HG03460 (cell line): ENCODE measurements at regions not wholly inside any gene's neighbourhood (a gene's known extent, or its start where the extent isn't known, plus 50 kb on each side); places are given as distances from the start of the nearest gene placed in this dataset.

ENCODE experiments used
- ATAC-seq: cut with Tn5 transposase; IDR thresholded peaks from one replicate; pipeline ENCODE4 v1.9.1; 2021; ENCODE audit not compliant: unreplicated experiment

DNA sequence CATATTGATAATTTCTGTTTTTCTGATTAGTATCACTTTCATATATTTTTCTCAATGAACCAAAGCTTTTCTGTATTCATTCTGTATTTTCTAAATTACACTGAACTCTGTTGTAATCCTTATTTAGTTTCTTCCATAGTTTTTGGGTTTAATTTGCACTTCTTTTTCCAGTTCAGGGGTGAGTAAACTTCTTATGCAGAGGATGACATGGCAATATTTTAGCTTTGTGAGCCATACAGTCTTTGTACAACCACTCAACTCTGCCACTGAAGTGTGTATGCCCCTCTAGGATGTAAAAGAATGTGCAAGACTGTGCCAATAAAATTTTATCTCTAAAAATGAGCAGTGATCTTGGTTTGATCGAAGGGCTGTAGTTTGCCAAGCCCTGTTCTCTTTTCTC is 239.0 kb upstream of the CITED2 start:
- no peak for ATAC-seq

DNA sequence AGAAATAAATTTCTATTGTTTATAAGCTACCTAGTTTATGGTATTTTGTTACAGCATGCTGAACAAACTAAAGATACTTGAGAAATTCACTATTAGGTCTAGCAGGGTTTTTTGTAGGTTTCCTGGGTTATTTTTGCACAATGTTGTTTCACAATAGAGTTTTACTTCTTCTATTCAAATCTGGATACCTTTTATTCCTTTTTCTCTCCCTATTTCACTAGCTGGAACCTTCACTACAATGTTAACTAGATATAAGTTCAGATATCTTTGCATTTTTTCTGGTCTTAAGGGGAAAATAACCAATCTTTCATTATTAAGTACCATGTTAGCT is 237.7 kb upstream of the CITED2 start:
- no peak for ATAC-seq

DNA sequence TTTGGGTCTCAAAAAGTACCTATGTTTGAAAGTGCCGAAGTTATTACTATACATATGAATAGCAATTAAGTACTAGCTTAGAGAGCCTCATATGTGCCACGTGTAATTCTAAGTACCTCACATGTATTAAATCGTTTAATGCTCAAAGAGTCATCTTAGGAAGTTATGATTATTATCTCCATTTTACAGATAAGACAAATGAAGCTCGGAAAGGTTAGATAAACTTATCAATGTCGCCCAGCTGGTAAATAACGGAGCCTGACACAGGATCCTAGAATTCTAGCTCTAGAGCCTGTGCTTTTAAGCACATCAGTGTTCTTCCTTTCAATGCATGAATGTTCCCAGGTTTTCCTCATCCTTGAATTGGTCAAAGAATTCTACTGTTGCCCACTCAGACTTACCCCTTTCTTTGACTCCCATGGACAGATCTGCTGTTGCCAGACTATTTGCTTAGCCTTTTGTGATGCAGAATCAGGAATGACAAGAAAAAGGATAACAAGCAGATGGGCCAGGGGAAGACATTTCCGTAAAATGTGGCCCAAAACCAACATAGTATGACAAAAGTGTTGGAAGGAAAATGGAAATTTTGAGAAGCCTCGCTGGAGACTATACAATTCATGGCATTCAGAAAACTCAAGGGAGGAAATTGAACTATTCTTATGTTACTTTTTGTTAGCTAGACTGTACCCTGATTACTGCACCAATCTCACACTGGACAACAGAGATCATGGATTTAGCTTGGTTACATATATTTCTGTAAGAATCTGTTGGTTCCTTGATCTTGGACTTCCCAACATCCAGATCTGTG is 237.1 kb upstream of the CITED2 start:
- no peak for ATAC-seq

DNA sequence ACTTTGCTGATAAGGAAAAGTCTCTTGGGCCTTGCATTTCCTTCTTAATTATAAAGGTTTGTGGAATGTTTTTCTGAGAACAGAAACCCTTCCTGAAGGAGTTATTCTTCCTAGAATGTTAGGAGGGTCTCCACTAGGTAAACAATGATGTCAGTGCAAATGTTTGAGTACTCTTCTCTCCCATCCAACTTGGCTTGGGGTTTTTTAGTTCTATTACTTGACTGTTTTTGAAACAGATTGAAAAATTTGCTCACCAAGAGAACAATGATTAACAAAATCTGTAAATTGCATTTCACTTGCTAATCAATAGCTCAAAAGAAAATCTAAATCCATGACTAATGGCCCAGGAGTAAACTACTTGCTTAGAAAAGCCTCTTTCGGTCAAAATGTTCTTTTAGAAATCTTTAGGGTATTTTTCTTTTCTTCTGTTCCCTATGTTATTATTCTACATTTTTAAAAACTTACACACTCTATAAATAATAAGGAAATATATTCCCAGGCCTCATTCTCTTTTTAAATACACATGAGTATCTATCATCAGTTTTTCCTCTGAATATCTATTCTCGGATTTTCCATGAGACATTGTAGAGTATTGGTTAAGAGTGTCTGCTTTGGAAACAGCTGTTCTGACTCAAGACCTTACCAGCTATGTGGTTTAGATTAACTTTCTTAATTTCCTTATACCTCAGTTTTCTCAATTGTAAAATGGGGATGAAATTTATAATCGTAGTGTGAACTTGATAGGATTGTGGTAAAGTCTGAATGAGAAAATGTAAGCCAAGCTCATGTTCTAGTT is 234.2 kb upstream of the CITED2 start:
- ATAC-seq = no peak

DNA sequence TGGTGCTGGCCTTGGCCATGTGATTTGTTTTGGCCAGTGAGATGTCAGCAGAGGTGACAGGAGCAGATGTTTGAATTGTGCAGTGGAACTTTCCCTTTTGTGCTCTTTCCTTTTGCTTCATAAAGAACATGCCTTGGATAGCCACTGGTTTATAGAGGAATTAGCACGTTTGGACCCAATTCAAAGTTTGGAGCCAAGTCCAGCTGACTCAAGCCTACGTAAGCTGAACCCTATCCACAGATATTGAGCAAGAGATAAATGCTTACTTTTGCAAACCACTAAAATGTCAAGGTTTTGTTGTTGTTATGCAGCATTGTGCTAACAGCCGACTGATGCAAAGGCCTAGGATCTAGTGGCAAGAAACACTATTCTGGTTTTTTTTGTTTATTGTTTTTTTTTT is 230.9 kb upstream of the CITED2 start:
- ATAC-seq = no peak

DNA sequence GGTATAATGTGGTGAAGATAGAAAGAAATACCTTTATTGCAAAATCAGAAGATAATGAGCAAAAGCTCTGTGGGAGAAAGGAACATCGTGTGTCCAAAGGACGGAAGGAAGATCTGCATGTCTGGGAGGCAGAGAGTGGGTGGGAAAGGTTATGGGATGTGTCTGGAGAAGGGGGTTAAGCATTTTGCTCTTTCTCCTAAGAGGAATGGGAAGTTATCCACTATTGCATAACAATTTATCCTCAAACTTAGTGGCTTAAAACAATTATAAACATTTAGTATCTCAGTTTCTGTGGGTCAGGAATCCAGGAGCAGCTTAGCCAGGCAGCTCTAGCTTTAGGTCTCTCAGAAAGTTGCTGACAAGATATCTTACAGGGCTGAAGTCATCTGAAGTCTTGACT is 229.1 kb upstream of the CITED2 start:
- ATAC-seq = no peak

DNA sequence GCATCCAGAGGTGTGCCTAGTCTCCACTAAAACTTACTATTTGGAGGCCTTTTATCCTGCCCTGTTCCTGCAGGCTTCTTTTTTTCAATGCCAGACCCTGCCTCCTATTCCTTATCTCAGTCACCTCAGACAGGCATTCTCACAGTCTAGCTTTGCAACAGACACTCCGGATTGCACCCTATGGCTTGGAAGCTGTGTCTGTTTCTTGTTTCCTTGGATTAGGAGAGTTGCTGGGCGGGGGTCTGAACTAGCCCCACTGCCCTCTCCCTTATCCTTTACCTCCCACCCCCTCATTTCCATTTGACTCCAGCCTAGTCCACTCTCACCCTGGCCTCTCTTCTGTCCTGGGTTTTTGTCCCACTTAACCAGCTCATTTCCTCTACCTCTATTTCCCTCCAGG is 228.1 kb upstream of the CITED2 start:
- ATAC-seq = no peak

DNA sequence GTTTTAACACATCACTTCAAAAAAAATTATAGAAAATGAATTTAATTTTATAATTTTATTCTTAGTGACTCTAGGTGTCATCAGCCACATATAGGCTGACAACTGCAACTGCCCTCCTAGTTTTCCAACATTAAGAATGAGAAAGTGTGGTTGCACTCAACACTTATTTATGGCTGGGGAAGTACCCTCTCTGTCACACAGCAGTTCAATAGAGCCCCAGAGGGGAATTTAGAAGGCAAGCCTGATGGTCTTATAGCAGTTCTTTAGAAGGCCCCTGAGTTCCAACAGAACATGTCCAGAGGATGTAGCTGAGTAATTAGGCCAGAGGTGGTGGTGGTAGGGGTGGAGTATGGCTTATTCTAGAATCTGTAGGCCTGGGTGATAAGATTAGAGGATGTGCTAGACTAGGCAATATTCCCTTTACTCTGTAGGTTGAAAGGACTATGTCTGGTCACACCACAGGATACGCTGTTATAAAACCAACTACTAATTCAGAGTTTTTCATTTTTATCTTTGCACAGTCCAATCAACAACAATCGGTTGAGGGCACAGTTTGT is 226.5 kb upstream of the CITED2 start:
- ATAC-seq = peak; percentile 99

DNA sequence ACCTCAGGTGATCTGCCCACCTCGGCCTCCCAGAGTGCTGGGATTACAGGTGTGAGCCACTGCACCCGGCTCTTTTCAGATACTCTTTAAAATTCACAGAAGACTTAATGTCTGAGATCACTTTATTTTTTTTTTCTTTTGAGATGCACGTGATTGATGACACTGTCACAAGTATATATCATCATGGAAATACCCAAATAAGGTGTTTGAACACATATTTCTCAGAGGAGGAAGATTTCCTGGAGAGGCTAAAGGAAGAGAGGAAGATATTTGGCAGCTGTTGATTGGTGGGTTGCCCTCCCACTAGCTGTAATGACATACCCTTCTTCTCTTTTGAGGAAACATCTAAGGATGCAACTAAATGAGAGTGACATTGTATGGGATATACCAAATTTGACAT is 225.9 kb upstream of the CITED2 start:
- ATAC-seq = no peak

DNA sequence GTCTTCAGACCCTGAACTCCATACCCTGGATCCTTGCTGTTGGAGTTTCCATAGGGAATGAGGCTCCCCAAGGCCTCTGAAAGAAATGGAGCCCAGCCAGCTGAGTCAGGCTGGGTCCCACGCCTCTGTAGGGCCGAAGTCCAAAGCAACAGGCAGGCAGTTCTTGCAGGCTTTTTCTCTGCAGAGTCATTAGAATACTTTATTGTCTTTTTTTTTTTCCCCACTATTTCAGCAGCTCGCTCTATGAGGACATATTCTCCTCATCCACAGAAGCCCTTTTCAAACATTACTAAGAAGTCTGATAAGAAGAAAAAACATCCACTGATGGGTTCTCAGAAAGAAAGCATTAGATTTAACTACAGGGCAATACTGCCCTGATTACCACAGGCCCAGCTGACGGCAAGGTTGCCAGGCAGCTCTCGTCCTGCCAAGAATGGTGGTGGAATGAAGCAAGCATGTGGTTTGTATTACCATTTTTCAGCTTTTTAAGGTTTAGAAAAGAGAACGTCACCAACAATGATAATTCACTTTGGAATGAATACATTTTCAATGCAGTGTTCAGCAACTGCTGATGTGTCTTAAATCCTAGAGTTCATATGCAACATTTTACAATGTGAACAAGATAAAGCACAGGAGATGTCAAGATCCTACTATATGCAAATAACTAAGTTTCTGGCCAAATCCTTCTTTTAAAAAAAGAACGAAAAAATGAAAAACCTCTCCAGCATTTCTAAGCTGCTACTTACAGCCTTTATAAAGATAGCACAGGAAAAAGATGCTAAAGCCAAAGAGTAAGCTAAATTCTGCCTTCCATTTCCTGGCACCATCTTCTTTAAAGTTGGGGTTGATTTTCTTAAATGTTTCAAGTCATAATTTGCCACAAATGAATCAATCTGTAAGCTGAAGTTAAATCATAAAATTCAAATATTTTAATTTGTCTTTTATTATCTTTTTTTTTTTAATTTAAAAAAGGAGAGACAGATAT is 223.6 kb upstream of the CITED2 start:
- no peak for ATAC-seq

DNA sequence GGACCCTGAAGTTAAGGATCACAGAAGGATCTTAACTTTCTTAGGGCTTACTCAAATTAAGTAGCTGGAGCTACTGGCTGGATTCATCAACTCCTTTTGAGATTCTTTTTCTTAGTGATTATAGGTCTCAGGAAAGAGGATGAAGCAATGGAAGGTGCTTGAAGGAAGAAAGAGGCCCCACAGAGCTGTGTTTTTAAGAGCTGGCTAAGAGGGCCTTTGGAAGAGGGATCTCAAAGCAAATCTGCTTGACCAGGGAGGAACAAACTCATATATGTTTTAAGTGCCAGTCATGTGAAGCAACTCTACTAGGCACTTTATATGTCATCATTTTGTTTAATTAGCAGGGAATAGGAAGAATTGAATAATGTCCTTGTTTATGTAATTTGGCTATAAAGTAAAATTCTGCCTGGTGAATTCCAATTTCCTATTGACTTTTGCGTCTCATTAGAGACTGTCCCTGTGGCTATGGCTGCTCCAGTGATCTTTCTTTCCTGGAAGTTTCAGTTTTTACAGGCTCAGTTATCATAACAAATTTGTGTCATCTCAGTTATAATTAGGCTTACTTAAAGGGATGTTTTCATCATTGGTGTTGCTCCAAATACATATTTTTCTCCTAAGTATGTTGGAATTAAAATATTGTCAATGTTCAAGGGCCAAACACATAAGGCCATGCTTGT is 222.8 kb upstream of the CITED2 start:
- ATAC-seq = no peak

DNA sequence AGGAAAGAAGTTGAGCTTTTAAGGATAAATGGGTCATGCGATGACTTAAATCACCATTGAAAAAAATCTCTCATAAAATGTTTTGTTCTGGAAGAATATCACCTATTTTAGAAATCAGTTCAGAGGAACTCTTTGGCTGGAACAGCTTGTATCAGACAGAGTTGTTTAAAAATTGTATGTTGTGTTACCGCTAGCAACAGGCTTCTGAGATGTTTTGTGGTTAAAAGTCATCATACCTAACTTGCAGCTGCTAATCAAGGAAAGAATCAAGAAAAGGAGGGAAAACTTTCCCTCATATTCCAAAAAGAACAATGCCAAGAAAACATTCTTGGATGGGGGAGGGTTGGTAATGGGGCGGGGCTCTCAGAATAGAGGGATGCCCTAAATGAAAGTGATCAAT is 220.7 kb upstream of the CITED2 start:
- ATAC-seq = no peak

DNA sequence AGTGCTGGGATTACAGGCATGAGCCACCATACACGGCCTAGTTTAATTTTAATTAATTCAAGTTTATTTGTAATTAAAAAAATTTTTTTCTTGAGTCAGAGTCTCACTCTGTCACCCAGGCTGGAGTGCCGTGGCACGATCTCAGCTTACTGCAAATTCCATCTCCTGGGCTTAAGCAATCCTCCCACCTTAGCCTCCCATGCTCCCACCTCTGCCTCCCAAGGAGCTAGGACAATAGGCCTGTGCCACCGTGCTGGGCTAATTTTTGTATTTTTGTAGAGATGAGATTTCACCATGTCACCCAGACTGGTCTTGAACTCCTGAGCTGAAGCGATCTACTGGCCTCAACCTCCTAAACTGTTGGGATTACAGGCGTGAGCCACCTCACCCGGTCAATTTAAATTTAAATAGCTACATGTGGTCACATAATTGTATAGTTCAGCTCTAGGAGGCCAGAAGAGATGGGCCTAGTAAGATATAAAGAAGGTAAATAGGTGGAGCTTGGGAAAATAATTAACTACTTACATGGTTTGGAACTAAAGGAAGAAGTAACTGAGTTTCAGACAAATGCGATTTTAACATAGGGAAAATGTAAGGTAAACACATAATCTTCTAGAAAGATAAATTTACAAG is 220.0 kb upstream of the CITED2 start:
- no peak for ATAC-seq

DNA sequence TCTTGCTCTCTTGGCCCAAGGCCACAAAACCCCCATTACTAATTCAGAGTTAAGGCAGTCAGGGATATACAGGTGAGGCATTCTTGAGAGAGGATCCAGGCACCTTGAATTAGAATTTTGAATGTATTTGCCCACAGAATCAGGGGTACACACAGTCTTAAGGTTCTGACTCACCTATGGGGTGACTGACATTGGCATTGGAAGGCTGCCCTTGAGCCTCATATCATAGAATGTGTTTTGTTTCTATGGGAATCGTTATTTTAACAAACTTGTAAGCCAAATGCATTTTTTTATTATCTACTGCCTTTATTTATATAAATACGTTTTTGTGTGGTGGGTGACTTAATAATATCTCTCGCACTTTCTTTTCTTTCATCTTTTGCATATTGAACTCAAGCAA is 218.6 kb upstream of the CITED2 start:
- ATAC-seq = no peak

DNA sequence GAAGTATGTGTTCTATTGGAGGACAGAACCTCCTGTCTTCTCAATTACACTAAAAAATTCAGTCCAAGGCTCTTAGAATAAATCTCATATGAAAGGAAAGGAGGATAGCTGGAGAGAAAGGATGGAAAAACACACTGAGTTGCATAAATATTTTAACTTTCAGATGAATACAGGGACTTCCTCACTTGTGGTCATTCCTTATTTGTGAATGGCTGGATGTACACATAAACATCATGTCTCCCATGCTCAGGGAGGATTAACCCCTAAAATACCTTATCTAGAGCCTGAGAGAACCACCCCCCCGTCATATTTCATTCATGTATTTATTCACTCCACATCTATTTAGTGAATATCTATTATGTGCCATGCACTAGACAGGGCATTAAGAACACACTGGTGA is 217.6 kb upstream of the CITED2 start:
- ATAC-seq = no peak

DNA sequence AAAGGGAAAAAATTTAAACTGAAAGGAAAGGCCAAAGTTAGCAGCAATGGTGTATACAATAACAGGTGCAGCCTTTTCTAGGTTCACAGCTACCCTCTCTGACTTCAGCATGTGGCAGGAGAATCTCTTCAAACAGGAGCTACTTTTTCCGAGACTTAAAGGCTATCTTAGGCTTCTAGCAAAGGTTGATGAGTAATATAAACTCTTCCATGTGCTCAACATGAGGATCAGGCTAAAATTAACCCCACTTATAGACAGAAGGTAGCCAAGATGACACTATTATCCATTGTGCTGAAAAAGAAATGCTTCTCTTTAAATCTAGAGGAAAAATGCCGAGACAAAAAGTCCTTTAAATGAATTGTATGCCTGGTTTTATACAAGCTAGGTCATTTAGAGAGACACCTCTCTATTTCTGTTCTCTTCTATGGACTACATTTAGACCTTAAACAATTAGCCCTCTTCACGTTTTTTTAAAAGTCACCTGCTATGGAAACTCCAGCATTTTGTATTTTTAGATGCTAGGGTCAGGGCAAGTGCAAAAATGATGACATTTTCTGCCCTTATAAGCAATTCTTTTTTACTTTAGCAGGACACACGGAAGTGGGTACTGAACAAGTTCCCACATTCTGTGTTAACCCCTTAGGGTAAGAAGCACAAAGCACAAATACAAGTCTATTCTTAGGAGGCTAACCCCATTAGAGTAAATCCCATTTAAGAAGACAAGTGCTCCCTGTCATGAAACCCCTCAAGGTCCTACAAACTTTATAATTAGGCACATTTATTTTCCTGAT is 216.8 kb upstream of the CITED2 start:
- ATAC-seq = no peak

DNA sequence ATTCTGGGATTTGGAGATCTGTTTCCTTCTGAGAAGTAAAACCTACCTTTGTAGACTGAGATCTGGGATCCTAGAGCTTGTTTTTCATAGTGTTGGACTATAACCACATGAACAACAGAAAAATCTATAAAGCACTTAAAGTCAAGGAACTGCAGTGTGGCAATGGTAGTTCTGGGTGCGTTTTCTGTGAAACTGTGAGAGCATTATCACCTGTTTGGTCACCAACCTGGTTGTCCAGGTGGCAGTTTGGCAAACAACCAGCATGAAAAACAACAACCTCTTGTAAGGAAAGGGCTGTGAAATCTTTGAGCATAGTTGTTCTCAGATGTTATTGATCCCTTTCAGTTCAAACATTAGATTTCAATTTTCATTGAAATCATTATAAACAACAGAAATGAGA is 215.8 kb upstream of the CITED2 start:
- no peak for ATAC-seq

DNA sequence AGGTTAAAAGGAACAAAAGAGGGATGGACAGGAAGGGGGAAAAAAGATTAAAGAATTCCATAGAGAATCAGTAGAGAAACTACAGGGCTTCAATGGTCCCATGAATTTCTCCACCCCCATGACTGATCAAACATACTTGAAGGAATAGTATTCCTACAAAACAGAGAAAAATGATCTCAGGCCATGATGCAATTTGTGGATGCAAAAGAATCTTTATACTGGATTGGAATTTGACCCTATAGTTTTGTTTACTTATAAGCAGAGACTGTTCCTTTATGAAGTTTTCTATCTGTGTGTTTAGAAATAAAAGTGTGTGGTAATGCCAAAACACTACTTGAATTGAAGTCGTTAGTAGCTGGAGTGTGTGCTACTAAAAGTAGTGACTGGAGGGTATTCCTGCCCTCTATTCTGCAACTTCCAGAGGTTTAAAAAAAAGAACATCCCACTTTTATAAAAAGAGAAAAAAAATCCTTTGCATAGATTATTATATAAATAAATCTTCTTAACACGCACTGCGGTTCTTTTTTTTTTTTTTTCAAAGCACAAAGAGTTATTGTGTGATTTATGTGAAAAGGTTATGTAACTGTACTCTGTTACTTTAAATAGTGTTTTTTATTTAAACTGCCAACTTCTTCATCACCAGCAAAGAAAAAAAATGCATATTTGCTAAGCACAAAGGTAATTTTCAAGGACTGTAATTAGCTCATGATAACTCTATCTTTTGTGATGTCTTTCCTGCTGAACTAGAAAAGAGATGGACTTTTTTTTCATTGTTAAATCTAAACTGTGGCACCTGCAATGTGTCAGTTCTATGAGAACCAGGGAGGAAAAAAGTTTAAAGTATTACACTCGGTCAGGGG is 214.5 kb upstream of the CITED2 start:
- no peak for ATAC-seq
